Cerebellar cortex (tissue), 1 donor: ENCODE measurements at regions not wholly inside any gene's neighbourhood (a gene's known extent, or its start where the extent isn't known, plus 50 kb on each side); places are given as distances from the start of the nearest gene placed in this dataset.

ENCODE experiments used
- DNase-seq: peaks from one replicate; pipeline ENCODE4 v3.0.0-alpha.2; 2015; ENCODE audit warnings: low spot score

DNA sequence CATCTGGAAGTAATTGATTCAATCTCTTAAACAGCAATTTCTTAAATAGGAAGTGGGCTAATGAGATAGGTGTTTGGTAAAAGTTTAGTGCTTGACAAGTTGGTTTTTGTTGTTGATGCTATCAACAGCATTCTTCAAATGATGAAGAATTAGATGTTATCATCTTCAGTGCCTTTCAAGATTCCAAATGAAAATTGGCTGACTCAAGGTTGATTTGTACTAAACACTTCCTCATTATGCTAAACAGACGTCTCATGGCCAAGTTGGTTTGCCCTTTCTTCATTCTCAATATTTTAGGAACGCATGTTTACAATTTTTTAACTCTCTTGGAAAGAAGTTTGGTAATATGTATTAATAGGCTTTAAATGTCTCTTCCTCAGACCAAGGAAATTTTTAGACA, 86.0 kb downstream of the MID1IP1 start:
- no peak for DNase-seq

DNA sequence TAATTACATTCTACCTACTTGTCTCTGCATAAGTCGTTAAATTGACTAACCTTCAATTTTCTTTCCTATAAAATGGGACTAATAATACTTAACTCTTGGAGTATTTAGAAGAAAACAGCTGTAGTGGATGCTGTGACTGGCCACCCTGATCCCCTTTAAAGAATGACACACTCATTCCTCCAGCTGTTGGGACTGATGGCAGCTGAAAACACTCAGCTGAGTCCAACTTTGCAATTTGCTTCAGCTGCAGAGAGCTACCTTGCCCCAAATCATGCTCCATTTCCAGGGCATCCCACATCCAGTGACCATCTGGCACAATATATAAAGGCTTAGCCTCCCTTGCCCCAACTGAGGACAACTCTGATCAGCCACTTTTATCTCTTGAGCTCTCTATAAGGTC, 89.1 kb downstream of the MID1IP1 start:
- DNase-seq: no peak

DNA sequence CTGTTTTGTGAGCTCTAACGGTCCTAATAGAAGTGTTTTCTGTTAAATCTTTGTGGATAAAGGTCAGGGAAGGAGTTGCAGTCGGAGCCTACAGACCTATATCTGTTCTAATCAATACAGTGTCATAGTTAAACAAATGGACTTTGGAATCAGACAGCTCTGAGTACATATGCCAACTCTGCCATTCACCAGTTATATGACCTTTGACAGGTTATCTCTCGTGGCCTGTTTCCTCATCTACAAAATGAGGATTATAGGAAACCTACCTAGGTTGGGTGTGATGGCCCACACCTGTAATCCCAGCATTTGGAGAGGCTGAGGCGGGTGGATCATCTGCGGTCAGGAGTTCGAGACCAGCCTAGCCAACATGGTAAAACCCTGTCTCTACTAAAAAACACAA, 89.7 kb downstream of the MID1IP1 start:
- no peak for DNase-seq

DNA sequence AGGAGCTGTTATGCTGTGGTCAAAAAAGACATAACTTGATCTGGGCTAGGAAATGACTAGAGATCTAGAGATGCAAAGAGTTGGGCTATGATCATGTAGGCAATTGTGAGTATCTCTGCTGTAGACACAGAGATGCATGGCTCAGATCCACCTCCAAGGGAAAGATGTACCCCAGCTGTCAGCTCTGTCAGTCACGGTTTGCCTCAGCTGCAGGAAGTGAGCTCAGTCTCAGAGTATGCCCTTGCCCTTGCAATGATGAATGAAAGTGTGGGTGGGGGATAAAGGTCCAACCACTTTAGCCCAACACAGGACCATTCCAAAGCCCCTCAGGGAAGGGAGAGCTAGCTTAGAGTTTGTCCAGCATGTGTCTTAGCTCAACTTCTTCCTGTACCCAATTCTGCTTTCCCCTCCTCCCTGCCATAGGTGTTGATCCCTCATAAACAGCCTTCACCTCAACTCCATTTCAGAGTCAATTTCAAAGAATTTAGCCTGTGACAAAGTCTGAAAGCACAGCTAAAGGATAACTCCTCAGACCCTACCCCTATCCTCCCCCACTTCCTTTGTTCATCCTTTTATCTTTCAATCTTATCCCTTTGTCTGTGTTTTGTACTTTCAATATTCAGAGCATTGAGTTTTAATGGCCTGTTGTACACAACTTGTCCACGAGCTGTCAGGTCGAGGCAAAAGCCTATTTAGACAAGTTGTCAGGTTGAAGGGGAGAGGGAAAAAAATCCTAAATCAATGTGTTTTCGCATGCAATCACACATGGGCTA, 90.6 kb downstream of the MID1IP1 start:
- no peak for DNase-seq

DNA sequence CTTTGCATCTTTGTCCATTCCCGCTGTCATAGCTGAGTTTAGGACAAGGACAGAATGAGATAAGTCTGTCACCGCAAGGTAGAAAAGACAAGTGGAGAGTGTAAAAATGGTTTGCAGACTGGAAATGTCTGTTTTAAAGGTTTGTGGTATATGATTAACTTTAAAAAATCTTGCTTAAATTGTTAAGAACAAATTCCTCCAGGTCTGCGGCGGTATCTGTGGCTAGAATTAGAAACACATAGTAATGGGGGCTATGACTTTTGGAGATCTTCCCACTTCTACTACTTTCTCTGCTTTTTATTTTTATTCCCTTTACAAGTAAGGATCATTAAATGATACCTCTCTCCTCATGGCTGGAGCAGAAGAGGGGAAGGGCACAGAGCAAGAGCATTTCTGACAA, 92.2 kb downstream of the MID1IP1 start:
- no peak for DNase-seq

DNA sequence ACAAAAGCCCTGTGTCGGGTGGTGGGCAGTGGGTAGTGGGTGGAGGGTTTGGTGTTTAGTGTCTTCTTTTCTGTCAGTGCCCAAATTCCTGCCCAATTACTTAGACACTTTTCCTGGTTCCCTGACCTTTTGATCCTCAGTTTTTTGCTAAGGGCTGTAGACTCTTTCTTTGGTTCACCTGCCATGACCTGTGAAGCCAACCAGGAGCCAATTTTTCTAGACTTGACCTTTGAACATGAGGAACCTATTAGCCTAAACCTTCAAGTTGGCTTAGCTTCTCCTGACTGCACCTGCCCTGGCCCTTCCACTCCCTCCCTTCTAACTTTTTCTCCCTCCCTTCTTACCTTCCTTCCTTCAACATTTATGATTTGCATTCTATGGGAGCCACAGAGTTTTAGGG, 94.5 kb downstream of the MID1IP1 start:
- DNase-seq: no peak

DNA sequence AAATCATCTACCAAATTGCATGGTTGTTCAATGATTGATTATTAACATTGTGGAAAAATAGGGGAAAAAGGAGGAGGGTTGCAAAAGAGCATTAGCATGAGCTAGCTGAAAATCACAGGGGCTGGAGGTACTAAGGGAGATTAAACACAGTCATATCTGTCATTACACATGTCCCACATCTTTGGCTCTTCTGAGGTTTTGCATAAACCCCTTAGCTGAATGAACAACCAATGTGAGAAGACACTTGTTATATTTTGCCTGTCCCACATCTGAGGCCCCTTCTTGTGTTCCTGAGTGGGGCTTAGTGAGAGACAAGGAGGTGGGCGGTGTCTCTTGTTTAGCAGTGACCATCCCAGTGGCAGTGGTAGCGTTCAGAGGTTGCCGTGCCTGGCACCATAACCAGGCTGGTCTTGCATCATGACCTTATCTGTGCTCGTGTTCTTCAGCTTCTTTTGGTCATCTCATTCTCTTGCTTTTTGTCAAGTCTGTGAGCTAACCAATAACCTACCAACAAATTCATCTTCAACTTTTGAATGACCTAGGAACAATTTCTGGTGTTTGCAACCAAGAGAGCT, 95.6 kb downstream of the MID1IP1 start:
- DNase-seq: no peak

DNA sequence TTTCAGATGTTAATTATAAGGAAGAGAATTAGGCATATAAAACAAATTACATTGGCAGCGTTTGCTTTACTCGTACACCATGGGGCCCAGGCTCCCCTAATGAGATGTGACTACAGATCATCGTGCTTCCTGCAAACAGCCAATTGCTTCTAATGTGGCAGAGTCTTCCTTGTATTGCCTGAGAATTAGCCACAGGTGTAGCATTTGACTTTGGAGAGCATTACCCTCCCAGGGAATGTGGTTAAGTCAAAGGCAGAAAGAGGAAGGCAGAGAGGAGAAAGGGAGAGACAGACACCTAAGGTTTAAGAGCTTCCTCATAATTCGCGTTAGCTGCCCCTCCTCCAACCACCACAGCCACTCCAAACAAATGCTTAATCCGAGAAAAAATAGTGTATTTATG, 97.0 kb downstream of the MID1IP1 start:
- no peak for DNase-seq

DNA sequence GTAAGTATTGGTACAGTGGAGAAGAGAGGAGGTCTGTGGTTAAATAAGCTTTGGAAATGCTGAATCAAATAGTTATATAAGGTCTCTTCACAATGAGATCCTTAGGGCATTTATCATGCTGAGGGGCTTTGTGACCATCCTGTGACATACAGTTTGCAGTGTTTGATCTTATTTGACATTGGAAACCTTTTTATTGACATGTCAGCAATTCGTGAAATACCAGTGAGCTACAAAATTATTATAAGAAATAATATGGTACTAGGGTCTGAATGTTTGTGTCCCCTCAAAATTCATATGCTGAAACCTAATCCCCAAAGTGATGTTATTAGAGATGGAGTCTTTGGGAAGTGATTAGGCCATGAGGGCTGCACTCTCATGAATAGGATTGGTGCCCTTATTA, 98.4 kb downstream of the MID1IP1 start:
- DNase-seq: no peak

DNA sequence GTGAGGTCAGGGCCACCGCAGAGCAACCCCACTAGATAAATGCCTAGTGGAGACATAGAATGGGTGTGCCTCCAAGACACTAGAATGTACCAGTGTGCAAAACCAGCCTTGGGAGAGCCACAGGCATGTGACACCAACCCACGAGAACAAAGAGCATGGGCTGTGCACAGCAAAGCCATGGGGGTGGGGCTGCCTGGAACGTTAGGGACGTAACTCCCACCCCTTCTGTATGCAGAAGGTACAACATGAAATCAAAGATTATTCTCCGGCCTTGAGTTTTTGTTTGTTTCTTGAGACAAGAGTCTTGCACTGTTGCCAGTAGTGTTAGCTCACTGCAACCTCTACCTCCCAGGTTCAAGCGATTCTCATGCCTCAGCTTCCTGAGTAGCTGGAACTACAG, 99.5 kb downstream of the MID1IP1 start:
- no peak for DNase-seq

DNA sequence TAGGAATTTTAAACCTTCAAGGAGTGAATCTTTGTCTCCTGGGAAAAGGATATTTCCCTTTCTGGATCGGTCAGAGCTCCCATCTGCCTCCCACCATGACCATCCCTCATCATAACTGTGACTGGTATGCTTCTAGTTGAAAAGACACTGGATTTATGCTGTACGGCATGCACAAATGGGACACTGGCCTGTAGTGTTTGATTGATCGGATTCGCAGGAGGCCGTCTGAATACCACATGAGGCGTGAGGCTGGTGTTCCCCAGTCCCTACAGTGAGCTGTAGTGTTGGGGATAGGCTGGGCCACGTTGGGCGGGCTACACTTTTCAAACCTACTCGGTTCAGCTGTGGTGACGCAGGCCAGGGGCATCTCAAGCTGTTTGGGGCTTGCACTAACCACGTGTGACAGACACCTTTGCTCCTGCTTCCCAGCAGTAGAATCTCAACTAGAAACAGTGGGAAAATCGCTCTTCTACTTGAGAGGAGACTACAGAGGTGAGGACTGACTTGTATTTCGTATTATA, 101.8 kb downstream of the MID1IP1 start:
- DNase-seq: no peak

DNA sequence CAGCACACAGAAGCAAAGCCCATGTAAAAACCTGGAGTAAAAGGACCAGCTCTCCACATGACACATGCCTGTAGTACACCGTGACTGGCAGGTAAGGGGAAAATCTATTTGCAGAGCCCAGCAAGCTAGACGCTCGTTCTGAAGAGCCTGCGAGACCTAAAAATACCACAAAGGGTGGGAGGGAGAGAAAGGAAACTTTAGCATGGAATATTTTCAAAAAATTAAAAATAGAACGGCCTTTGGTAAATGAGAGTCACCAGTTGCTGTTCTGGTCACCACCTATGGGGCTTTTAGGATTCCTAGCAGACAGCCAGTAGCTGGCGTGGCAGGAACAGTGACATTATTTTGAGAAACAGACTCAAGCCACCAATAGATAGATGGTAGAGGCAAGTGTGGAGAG, 115.5 kb downstream of the MID1IP1 start:
- no peak for DNase-seq

DNA sequence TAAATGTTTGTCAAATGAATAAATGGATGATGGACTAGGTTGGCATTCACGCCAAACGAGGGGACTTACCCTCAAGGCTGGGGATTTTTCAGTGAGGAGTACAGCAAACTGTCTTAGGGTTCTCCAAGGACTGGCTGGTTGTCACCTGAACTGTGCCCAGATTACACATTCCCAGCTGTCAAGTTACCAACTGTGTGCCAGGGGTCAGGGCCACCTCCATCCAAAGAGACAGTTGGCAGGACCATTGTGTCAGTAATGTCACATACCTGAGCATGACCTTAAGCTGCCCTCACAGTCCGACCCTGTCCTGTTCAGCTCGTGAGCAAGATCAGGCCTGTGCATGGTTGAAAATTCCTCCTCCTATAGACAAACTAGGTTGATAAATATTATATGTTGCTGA, 116.7 kb downstream of the MID1IP1 start:
- no peak for DNase-seq

DNA sequence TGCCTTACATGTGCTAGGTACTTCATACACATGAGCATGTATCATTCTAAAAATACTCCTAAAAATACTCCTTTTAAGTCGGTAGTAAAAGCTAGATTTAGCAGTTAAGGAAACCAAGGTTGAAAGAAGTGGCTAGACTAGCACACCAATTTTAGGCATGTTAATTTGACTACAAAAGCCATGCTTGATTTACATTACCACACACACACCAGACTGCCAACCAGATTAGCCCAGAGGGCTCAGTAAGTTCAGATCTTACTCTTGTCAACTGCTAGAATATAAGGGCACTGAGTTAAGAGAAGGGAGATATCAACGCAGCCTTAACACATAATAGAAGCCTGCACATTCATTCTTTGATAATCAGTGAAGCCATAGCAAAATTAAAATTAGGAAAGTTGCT, 117.9 kb downstream of the MID1IP1 start:
- DNase-seq: no peak

DNA sequence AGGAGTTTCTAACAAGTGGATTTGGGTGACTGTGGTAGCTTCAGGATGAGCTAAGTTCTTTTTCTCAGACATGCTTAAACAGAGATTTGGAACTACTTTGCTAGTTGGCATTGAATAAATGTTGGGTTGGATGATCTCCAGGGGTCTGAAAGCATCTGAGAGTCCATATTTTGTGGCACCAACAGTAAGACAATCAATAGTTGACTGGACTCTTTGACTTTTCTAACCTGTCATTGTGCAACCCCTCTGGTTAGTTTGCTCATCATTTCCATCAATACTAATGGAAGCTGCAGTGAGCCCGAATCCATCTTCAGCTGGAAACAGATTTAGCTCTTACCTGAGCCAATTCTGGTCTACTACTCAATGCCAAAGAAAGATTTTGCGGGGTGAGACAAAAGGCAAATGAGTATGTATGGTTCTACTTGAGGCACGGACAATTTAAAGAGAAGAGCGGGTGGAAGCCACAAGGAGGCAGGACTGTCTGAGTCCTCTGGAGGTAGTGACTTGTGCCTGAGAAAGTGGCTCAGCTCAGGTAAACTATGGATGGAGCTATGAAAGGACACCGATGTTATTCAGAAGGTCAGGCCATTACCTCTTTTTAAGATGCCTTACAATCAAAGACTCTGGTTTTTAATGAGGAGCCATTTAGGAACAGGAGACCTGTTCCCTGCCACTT, 118.7 kb downstream of the MID1IP1 start:
- DNase-seq: no peak

DNA sequence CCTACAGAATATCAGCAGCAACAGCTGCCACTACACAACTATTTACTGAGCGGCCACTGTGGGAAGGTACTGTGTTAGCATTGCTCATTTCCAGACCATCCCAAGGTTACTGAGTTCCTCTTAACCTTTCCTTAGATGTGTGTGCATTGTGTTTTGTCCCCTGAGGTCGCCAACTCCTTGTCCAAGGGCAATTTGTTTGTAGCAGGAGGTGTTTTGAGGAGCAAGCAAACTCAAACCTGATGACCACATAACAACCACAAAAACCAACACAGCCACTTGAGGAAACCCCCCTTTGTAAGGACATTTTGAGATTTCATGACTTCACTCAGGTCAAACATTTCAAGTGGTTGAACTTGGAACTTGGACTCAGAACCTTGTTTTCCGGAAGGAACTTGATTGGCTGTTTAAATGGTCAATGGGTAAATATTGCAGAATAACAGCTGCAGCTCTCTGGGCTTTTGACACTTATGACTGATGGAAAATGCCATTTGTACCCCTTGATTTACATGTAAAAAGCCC, 122.3 kb downstream of the MID1IP1 start:
- DNase-seq: no peak

DNA sequence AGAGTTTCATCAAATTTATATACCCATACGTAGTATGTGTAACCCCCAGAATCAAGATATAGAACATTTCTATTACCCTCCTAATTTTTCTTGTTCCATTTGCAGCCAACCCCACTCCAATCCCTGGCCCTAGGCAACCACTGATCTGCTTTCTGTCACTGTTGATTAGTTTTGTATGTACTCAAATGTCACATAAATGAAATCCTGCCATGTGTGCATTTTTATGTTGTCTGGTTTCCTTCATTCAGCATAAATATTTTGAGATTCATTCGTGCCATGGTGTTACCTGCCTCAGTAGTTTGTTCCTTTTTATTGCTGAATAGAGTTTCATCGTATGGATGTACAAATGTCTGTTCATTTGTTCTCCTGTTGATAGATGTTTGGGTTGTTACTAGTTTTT, 126.3 kb downstream of the MID1IP1 start:
- no peak for DNase-seq

DNA sequence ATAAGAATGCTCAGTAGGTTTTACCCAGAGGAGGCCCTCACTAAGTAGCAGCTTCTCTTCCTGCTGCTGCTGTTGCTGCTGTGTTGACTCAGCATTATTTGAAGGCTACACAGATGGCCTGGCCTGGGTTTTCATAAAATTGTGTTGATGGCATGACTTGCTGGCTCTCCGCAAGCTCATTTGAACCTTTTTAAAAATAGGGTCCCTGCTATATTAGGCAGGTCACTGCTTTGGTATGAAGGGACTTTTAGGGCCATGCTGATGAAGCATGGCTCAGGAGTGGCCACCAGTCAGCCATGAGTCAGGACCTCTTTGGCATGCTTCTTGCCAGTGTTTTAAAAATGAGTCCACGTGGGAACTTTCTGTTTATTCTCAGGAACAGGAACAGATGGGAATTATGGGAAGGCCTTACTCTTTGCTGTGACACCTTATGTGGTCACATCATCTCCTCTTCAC, 128.7 kb downstream of the MID1IP1 start:
- no peak for DNase-seq

DNA sequence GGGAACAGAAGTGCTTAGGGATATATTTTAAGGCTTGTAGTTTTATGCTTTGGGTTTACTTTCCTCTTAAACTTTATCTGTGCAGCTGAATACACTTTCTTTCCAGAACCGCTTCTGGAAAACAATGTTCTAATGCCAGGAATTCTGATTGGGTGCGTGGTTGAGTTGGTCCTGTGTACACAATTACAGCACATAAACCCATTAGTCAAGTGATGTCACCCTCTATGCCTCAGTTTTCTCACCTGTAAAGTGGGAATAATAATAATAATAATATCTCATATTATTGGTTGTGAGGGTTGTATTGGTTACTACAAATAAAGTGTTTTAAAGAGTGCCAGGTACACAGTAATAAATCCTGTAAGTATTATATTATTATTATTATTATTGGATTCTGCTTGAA, 129.2 kb downstream of the MID1IP1 start:
- DNase-seq: no peak

DNA sequence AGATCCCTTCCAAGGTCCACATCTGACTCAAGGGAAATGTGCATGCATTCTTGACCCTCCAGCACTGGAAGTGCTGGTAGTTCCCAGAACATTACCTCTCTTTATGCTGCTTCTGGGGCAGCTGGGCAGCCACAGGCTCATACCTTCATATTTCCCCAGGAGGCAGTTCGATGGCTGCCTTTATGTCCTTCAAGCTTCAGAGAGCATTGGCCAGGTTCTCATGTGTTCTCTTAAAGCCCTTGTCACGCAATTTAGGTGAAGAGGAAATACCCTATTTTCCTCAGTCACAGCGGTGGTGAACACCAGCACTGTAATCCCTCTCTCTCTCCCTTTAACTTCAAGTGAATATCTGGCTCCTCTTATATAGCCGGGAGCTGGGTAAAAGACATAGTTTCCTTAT, 134.3 kb downstream of the MID1IP1 start:
- no peak for DNase-seq

DNA sequence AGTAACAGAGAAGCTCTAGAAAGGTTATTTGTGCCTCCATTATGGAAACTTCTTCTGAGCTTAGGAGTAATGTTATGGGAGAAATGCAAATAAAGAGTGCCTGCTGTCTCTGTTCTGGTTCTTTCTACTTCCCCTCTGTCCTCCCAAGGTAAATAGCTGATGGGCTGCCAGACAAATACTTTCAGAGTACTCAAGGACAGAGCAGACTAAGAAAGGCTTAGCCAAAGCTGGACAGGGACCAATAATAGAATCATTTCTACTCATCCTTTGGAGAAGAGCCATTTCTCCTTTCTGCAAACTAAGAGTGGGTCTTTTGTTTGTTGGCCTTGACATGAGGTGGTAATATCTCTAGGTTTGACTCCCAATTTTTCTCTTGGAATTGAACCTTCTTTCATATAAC, 136.1 kb downstream of the MID1IP1 start:
- no peak for DNase-seq

DNA sequence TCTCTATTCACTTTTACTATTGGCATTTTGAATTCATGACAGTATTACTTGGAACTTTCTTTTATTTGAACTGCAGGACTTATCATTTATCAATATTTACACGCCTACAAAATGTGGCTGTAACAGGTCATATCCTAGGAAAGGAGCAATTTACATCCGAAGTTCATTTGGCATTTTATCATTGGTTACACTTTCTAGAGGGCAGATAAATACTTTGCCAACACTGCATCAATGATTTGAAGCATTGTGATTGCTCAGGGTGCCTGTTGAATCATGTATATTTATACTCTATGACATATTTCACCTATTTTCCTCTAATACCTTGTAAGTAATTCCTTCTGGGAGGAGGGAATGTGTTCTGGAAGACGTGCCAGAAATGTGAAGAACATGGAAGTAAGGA, 136.7 kb downstream of the MID1IP1 start:
- no peak for DNase-seq

DNA sequence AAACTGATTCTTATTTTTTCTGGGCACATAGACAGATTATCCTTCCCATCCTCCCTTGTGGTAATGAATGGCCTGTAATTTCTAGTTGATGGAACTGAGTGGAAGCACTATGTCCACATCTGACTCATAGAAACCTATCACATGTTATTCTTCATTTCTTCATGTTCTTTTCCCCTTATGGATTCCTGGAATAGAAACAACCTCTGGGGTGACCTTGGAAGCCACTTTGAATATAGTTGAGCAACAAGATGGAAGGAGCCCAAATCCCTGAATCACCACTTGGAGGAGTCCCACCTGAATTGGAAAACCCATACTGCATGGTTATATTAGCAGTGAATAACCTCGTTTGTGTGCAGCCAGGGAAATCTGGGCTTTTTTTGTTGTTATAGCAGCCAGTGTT, 137.8 kb downstream of the MID1IP1 start:
- DNase-seq: no peak
